ENCODE measurements at regions not wholly inside any gene's neighbourhood (a gene's known extent, or its start where the extent isn't known, plus 50 kb on each side); places are given as distances from the start of the nearest gene placed in this dataset.
"Not testable (repeated sequence)": the region's sequence is repeated elsewhere in the genome, so short reads cannot be mapped to it uniquely, and the experiment has no call there.

DNA sequence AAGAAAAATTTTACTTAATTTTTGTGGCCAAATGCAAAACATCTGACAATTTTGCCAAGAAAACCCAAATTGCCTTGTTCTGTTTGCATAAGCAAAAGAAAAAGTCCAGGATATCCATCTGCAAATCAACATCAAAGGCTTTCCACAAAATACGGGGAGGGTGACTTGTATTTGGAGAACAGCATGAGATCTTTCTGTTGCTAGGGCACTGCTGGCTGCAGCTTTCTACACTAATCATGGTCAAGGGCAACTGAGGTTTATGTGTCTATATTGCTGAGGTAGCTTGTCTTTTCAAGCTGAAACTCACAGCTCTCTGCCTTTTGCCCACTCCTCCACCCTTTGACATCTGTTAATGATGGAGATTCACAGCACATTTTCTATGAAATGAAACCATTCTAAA, 389.1 kb downstream of the NKX6-1 start:
- Mint-ChIP-seq H3K4me3 (no peak overlapping the region), H3K36me3 (ENCODE audit: low read depth) (peaks cover 7% of the 10 kb centered on the region), H3K4me1 (no peaks in the 10 kb centered on the region), H3K27me3 (ENCODE audit: low read depth, poor library complexity) (peaks cover 3% of the 10 kb centered on the region), H3K9me3 (peaks cover 18% of the 10 kb centered on the region), H3K27ac (no peak overlapping the region)
- DNase-seq: no peak
- no peak for TF ChIP-seq CTCF (IDR thresholded peaks at IDR 0.05)

GRCh38 chr4:84101653-84102625, 397.2 kb downstream of the NKX6-1 start:
- not testable (repeated sequence) for DNase-seq; H3K9me3 Mint-ChIP-seq; H3K4me3 Mint-ChIP-seq; H3K27ac Mint-ChIP-seq; H3K4me1 Mint-ChIP-seq; H3K27me3 Mint-ChIP-seq (ENCODE audit: low read depth, poor library complexity); H3K36me3 Mint-ChIP-seq (ENCODE audit: low read depth)

GRCh38 chr4:84100071-84100470, 399.0 kb downstream of the NKX6-1 start:
- Mint-ChIP-seq H3K4me1 (no peaks in the 10 kb centered on the region), H3K36me3 (ENCODE audit: low read depth) (no peaks in the 10 kb centered on the region), H3K27ac (no peak overlapping the region), H3K4me3 (no peak overlapping the region), H3K9me3 (no peaks in the 10 kb centered on the region), H3K27me3 (ENCODE audit: low read depth, poor library complexity) (no peaks in the 10 kb centered on the region)
- no peak for DNase-seq
- TF ChIP-seq CTCF (IDR thresholded peaks at IDR 0.05): no peak

DNA sequence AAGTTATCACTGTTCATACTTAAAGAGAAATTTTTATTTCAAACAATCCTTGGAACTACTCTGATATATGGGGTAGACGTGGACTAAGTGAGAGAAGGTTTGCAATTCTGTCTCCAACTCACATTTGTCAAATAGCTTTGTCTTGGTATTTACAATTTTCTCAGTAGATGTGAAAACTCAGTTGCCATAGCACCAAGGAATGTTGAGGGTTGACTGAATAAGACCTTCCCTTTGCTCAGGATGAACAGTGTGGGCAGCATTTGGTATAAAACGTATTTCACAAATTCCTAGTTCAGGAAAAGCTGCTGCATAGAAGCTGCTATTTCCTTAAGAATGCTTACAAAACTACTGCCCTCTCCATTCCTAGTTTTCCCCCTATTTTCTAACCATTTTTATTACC, 399.5 kb downstream of the NKX6-1 start:
- DNase-seq: no peak
- no peak overlapping the region for H3K4me3 Mint-ChIP-seq

DNA sequence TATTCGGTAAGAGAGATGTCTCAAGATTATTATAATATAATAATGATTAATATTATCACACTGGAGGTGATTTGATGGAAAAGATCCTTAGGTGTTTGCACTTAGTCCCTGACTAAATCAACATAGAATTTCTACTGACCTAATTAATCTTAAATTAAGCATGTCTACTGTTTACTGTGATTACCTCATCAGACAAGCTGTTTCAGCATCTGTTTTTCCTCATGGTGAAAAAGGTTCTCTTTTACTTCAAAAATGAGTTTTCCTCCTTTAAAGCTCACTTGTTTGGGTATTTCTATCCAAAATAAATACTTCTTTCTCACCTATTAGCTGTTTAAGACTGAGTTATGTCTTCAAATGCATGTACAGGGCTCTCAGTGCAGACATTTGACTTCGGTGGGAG, 407.8 kb downstream of the NKX6-1 start:
- H3K27ac Mint-ChIP-seq: no peak overlapping the region

More for the DNA sequence above, 399.5 kb downstream of the NKX6-1 start:
- Mint-ChIP-seq H3K4me1 (no peaks in the 10 kb centered on the region), H3K27me3 (ENCODE audit: low read depth, poor library complexity) (no peaks in the 10 kb centered on the region), H3K27ac (no peak overlapping the region), H3K36me3 (ENCODE audit: low read depth) (no peaks in the 10 kb centered on the region), H3K9me3 (no peaks in the 10 kb centered on the region)
- TF ChIP-seq CTCF (IDR thresholded peaks at IDR 0.05): no peak

More for the DNA sequence above, 407.8 kb downstream of the NKX6-1 start:
- Mint-ChIP-seq H3K4me3 (no peak overlapping the region), H3K9me3 (no peaks in the 10 kb centered on the region), H3K36me3 (ENCODE audit: low read depth) (no peaks in the 10 kb centered on the region), H3K27me3 (ENCODE audit: low read depth, poor library complexity) (peaks cover 7% of the 10 kb centered on the region), H3K4me1 (no peaks in the 10 kb centered on the region)
- DNase-seq: no peak
- TF ChIP-seq CTCF (IDR thresholded peaks at IDR 0.05): no peak
